Trophoblast cell (in vitro differentiated cells and primary cell): ENCODE measurements at regions not wholly inside any gene's neighbourhood (a gene's known extent, or its start where the extent isn't known, plus 50 kb on each side); places are given as distances from the start of the nearest gene placed in this dataset.

Experiments
- DNase-seq, 2 donors: peaks; one replicate each; pipeline ENCODE4 v3.0.0-alpha.2; 2016
- H2AFZ ChIP-seq: 2 replicates; pipeline ENCODE4 v1.6.1; 2013; ENCODE audit warnings: low read length, moderate library complexity, mild to moderate bottlenecking; ENCODE audit not compliant: insufficient read depth, poor library complexity
- H2AK5ac ChIP-seq: 2 replicates; pipeline ENCODE4 v1.6.1; 2013; ENCODE audit warnings: mild to moderate bottlenecking, low read length
- H2BK120ac ChIP-seq: 2 replicates; pipeline ENCODE4 v1.6.1; 2013; ENCODE audit warnings: low read length, mild to moderate bottlenecking, moderate library complexity; ENCODE audit not compliant: insufficient read depth, poor library complexity
- H2BK12ac ChIP-seq: 2 replicates; pipeline ENCODE4 v1.6.1; 2013; ENCODE audit warnings: mild to moderate bottlenecking, low read length, moderate library complexity
- H2BK5ac ChIP-seq: 2 replicates; pipeline ENCODE4 v1.6.1; 2013; ENCODE audit warnings: low read length, low read depth, moderate library complexity, mild to moderate bottlenecking; ENCODE audit not compliant: poor library complexity
- H3K14ac ChIP-seq: 2 replicates; pipeline ENCODE4 v1.6.1; 2013; ENCODE audit warnings: mild to moderate bottlenecking, low read length
- H3K18ac ChIP-seq: 2 replicates; pipeline ENCODE4 v1.6.1; 2013; ENCODE audit warnings: mild to moderate bottlenecking, low read length
- H3K23ac ChIP-seq: 2 replicates; pipeline ENCODE4 v1.6.1; 2013; ENCODE audit warnings: low read length
- H3K27ac ChIP-seq: 2 replicates; pipeline ENCODE4 v1.5.1; 2013; ENCODE audit warnings: low read depth, mild to moderate bottlenecking, inconsistent platforms, low read length, moderate library complexity
- H3K27me3 ChIP-seq: 2 replicates; pipeline ENCODE4 v1.6.1; 2013; ENCODE audit warnings: inconsistent platforms, mild to moderate bottlenecking, low read length, moderate library complexity; ENCODE audit not compliant: insufficient read depth
- H3K36me3 ChIP-seq, 2 experiments: 1 replicate in 1 of 2; 2 replicates in 1 of 2; pipeline ENCODE4 v1.6.1; 2013; ENCODE audit warnings: low read length in 2 of 2, mild to moderate bottlenecking in 2 of 2, moderate library complexity in 1 of 2; ENCODE audit not compliant: insufficient read depth in 2 of 2, control insufficient read depth in 1 of 2
- H3K4ac ChIP-seq: 2 replicates; pipeline ENCODE4 v1.6.1; 2013; ENCODE audit warnings: low read depth, mild to moderate bottlenecking, low read length, moderate library complexity
- H3K4me1 ChIP-seq, 2 experiments: 1 replicate in 1 of 2; 2 replicates in 1 of 2; pipeline ENCODE4 v1.6.1; 2013; ENCODE audit warnings: low read length in 2 of 2, mild to moderate bottlenecking in 2 of 2, moderate library complexity in 1 of 2; ENCODE audit not compliant: insufficient read depth in 2 of 2, control insufficient read depth in 1 of 2
- H3K4me2 ChIP-seq: 2 replicates; pipeline ENCODE4 v1.6.1; 2013; ENCODE audit warnings: inconsistent platforms, mild to moderate bottlenecking, low read length, moderate library complexity
- H3K4me3 ChIP-seq: 2 replicates; pipeline ENCODE4 v1.5.1; 2013; ENCODE audit warnings: mild to moderate bottlenecking, low read depth, low read length, inconsistent platforms
- H3K79me1 ChIP-seq: one replicate; pipeline ENCODE4 v1.6.1; 2013; ENCODE audit warnings: low read length
- H3K79me2 ChIP-seq: 2 replicates; pipeline ENCODE4 v1.6.1; 2013; ENCODE audit warnings: low read length, mild to moderate bottlenecking; ENCODE audit not compliant: control insufficient read depth, insufficient read depth, poor library complexity
- H3K9ac ChIP-seq: 2 replicates; pipeline ENCODE4 v1.6.1; 2013; ENCODE audit warnings: mild to moderate bottlenecking, low read length
- H3K9me3 ChIP-seq: 2 replicates; pipeline ENCODE4 v1.6.1; 2013; ENCODE audit warnings: low read depth, mild to moderate bottlenecking, control low read depth, inconsistent platforms, low read length; ENCODE audit not compliant: insufficient read depth
- H4K12ac ChIP-seq: 2 replicates; pipeline ENCODE4 v1.6.1; 2013; ENCODE audit warnings: low read depth, mild to moderate bottlenecking, low read length, moderate library complexity
- H4K8ac ChIP-seq: 2 replicates; pipeline ENCODE4 v1.6.1; 2013; ENCODE audit warnings: low read depth, mild to moderate bottlenecking, low read length, moderate library complexity
- H4K91ac ChIP-seq: one replicate; pipeline ENCODE4 v1.6.1; 2013; ENCODE audit warnings: low read depth, mild to moderate bottlenecking, low read length, moderate library complexity
- WGBS: extraction: QIAGEN DNeasy Blood & Tissue Kit; methylation state at CpG from one replicate; pipeline ENCODE4 v1.1.7; 2013; ENCODE audit warnings: missing lambda C conversion rate; ENCODE audit not compliant: insufficient read length, insufficient coverage; ENCODE audit errors: extremely low coverage; 5-methylcytosine and 5-hydroxymethylcytosine counted together

DNA sequence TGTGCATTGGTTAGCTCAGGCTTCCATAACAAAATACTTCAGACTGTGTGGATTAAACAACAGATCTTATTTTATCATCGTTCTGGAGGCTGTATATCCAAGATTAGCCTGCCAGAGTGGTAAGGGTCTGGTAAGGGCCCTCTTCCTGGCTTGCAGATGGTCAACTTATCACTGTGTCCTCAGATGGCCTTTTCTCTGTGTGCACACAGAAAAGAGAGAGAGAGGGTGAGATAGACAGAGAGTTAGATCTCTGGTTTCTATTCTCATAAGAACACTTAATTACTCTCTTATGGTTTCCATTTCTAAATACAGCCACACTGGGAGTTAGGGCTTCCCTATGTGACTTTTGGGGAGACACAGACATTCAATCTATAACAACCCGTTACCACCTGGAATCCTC lies 1003.5 kb downstream of the TSN start:
- no peaks in the 10 kb centered on the region for H3K36me3 ChIP-seq
- H3K4ac ChIP-seq: no peak overlapping the region
- H3K23ac ChIP-seq: no peak overlapping the region
- H4K8ac ChIP-seq: no peak overlapping the region
- no peaks in the 10 kb centered on the region for H3K4me1 ChIP-seq
- H2BK12ac ChIP-seq: no peak overlapping the region
- no peak overlapping the region for H2BK5ac ChIP-seq
- H3K9ac ChIP-seq: no peak overlapping the region
- no peak overlapping the region for H3K4me2 ChIP-seq
- H3K4me3 ChIP-seq: no peak overlapping the region
- H3K27ac ChIP-seq: no peak overlapping the region
- H3K79me1 ChIP-seq: no peaks in the 10 kb centered on the region
- H3K9me3 ChIP-seq: no peaks in the 10 kb centered on the region
- H4K91ac ChIP-seq: no peak overlapping the region
- H3K79me2 ChIP-seq: no peaks in the 10 kb centered on the region
- H3K27me3 ChIP-seq: no peaks in the 10 kb centered on the region
- H2BK120ac ChIP-seq: no peak overlapping the region
- no peak overlapping the region for H3K14ac ChIP-seq
- H4K12ac ChIP-seq: no peak overlapping the region
- no peak overlapping the region for H2AK5ac ChIP-seq
- no peak overlapping the region for H2AFZ ChIP-seq
- no peak for DNase-seq
- H3K18ac ChIP-seq: no peak overlapping the region
- no CpG with 5 or more reads among the region's 2 CpGs for WGBS

DNA sequence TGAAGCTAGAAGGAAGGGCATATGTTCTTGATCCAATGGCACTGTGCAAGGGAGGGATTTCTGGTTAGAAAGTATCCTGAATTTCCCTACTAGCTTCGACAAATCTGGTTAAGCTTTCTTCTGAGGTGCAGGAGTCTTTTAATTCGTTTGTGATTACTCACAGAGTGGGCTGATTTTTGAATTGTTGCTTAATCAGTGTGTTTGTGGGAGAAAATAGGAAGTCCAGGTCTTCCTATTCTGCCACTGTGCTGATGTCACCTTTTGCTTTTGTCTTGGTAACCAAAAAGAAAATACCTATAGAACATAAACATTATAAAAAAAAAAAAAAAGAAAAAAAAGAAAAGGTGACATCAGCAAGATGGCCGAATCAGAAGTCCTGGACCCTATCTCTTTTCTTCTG lies 1008.6 kb downstream of the TSN start:
- Histone ChIP-seq H3K79me1 (no peaks in the 10 kb centered on the region), H3K4me3 (no peak overlapping the region)
- WGBS: no CpG with 5 or more reads among the region's 3 CpGs

DNA sequence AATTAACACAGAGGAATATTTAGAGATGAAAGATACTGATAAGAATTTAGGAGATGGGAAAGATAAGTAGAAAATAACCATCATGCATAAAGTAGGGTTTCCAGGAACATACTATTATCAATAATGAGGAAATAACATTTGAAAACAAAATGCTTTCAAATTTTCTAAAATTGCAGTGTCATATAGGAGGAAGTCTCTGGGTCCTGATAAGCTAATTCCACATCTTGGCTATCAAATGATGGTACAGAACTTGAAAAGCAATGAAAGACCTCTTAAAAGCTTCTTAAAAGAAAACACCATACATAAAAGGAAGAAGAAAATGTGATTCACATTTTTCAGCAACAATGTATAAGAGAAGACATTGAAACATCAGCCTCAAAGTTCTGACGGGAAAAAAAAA lies 1024.8 kb downstream of the TSN start:
- no peaks in the 10 kb centered on the region for H3K79me1 ChIP-seq
- H3K27me3 ChIP-seq: no peaks in the 10 kb centered on the region
- H3K79me2 ChIP-seq: no peaks in the 10 kb centered on the region
- no peaks in the 10 kb centered on the region for H3K36me3 ChIP-seq
- DNase-seq: no peak
- H3K4me1 ChIP-seq: no peaks in the 10 kb centered on the region
- no peak overlapping the region for H3K14ac ChIP-seq
- no peak overlapping the region for H2BK120ac ChIP-seq
- H2AK5ac ChIP-seq: no peak overlapping the region
- no peak overlapping the region for H2BK12ac ChIP-seq
- H3K23ac ChIP-seq: no peak overlapping the region
- no peak overlapping the region for H4K12ac ChIP-seq
- no peak overlapping the region for H3K4me2 ChIP-seq
- H3K4ac ChIP-seq: no peak overlapping the region
- H2AFZ ChIP-seq: no peak overlapping the region
- H3K9ac ChIP-seq: no peak overlapping the region
- no CpG with 5 or more reads among the region's 1 CpG for WGBS
- no peak overlapping the region for H3K18ac ChIP-seq
- no peaks in the 10 kb centered on the region for H3K9me3 ChIP-seq
- H4K91ac ChIP-seq: no peak overlapping the region
- H3K27ac ChIP-seq: no peak overlapping the region
- H2BK5ac ChIP-seq: no peak overlapping the region
- no peak overlapping the region for H4K8ac ChIP-seq
- H3K4me3 ChIP-seq: no peak overlapping the region

More for the DNA sequence above, 1008.6 kb downstream of the TSN start:
- Histone ChIP-seq H2BK12ac (no peak overlapping the region), H3K14ac (no peak overlapping the region), H3K9ac (no peak overlapping the region), H2AFZ (no peak overlapping the region), H3K18ac (no peak overlapping the region), H3K36me3 (no peaks in the 10 kb centered on the region), H4K8ac (no peak overlapping the region), H4K91ac (no peak overlapping the region), H3K27ac (no peak overlapping the region), H3K4me1 (no peaks in the 10 kb centered on the region), H3K27me3 (no peaks in the 10 kb centered on the region), H2AK5ac (no peak overlapping the region), H3K4me2 (no peak overlapping the region), H3K23ac (no peak overlapping the region), H3K9me3 (no peaks in the 10 kb centered on the region), H3K4ac (no peak overlapping the region), H3K79me2 (no peaks in the 10 kb centered on the region), H2BK5ac (no peak overlapping the region), H4K12ac (no peak overlapping the region), H2BK120ac (no peak overlapping the region)
- DNase-seq: no peak

DNA sequence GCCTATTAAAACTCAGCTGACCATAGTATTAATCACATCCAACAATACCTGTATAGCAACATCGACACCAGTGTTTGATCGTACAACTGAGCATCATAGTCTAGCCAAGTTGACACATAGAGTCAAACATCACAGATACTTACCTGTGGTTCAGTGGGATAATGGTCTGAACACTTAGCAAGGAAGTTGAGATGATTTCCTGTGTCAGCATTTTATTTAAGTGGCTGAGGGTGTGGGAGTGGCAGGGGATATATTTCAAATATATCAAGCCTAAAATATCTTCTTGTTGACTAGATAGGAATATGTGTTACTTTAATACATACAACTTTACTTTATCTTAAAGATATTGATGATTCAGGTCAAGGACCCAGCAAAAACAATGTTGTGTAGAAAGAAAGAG lies 1038.6 kb downstream of the TSN start:
- Histone ChIP-seq H2BK5ac (no peak overlapping the region), H3K79me1 (no peaks in the 10 kb centered on the region), H2BK12ac (no peak overlapping the region), H3K27me3 (no peaks in the 10 kb centered on the region), H4K12ac (no peak overlapping the region), H4K8ac (no peak overlapping the region), H3K27ac (no peak overlapping the region), H2BK120ac (no peak overlapping the region), H2AK5ac (no peak overlapping the region), H3K9ac (no peak overlapping the region), H3K4me2 (no peak overlapping the region), H3K18ac (no peak overlapping the region), H3K9me3 (no peaks in the 10 kb centered on the region), H3K4me3 (no peak overlapping the region), H3K23ac (no peak overlapping the region), H4K91ac (no peak overlapping the region), H3K14ac (no peak overlapping the region), H3K4ac (no peak overlapping the region), H3K4me1 (no peaks in the 10 kb centered on the region), H3K36me3 (no peaks in the 10 kb centered on the region), H2AFZ (no peak overlapping the region), H3K79me2 (no peaks in the 10 kb centered on the region)
- no peak for DNase-seq
- no CpG with 5 or more reads among the region's 2 CpGs for WGBS
